Stimulated activated CD4-positive, alpha-beta T cell treated with anti-CD3 and anti-CD28 coated beads, Interleukin-1b, Interleukin-23, amount 100 ng/mL, for 4 hours (primary cell): ENCODE measurements at regions not wholly inside any gene's neighbourhood (a gene's known extent, or its start where the extent isn't known, plus 50 kb on each side); places are given as distances from the start of the nearest gene placed in this dataset.

Experiments used
- DNase-seq, 2 donors: peaks; one replicate each; pipeline ENCODE4 v3.0.0-alpha.2; 2020; ENCODE audit warnings: low read depth in 2 of 2

DNA sequence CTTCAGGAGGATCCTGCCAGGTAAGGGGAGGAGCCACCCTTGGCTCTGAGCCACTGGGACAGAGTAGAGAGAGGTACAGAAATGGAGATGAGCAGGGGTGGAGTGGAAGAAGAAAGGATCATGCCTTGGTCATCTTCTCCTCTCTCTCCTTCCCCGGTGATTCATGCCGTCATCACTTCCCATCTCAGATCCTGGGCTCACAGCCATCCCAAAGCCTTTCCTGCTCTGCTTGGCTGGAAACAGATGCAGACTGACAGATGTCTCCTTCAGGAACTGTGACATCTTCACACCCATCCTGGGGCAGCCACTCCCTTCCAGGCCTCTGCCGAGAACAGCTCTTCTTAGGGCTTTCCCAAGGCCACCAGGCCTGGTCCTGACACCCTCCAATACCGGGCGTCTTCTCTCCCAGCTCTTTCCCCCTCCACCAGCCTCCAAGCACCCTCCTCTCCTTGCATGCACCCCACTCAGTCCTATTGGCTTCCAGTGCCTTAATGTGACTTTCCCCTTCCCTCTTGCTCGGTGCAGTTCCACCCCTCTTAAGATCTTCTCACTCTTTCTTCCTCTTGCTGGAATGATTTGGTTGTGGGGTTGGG is 58.3 kb upstream of the TNP1 start:
- no peak for DNase-seq

- no peak for DNase-seq
Observed at GRCh38 chr2:216916956-216917650, 57.2 kb upstream of the TNP1 start.

- no peak for DNase-seq
Observed at GRCh38 chr2:216915557-216916150, 55.8 kb upstream of the TNP1 start.

DNA sequence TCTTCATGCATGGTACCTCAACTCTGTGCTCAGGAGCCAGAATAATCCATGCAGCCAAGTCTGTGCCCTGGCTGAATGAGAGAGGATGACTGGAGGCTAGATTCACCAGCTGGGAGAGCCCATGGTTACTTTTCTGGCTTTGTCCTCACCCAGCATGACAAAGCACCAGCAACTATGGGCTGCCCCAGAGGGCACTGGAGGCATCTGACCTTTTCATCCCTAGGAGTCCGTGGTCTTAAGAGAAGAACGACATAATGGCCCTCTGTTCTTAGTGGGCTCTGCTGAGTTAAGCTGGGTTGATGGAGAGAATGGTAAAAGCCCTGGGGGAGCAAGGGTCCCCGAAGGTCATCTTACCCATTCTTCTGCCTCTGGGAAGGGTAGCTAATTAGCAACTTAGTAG is 54.6 kb upstream of the TNP1 start:
- no peak for DNase-seq

GRCh38 chr2:216911886-216912285 is 52.0 kb upstream of the TNP1 start:
- no peak for DNase-seq

GRCh38 chr2:216911008-216911407 is 51.1 kb upstream of the TNP1 start:
- DNase-seq: no peak

DNA sequence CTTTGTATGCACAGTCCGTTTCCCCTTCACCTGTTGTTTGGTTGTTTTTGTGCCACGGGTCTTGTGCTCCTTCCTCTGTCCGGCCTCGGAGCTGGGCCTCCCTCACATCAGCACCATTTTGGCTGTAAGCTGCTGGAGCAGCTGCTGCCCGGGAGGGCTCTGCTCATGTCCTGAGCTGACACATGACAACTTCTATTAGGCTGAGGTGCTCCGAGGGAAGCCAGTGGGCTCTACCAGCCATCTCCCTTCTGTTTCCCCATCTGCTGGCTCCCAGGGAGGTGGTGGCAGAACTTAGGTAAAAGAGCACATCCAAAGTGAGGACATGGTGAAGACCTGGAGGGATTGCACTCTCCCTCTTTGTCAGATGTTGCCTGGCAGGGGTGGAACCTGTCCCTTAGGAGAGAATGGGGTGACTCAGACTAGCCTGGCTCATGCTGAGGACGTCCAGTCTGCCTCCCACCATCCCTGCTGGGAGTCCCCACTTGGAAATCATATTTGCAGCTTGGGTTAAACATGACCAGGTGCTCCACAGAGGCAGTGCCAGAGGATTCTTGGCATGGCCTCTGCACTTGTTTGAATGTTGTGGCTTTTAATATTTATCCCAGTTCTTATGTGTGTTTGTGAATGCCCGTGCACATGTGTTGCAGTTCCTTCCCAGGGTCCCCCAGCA is 49.8 kb upstream of the TNP1 start:
- DNase-seq: no peak
